C4-2B (cell line): ENCODE measurements at regions not wholly inside any gene's neighbourhood (a gene's known extent, or its start where the extent isn't known, plus 50 kb on each side); places are given as distances from the start of the nearest gene placed in this dataset.

Experiments used
- ZFX ChIP-seq: fragments of 450-650 bp; IDR thresholded peaks from 2 replicates; pipeline ENCODE4 v1.6.1; 2017
- TF ChIP-seq, protein P1 (sequence below): fragments of 450-650 bp; conservative IDR thresholded peaks from 2 replicates; pipeline ENCODE4 v1.5.1; 2017; ENCODE audit warnings: mild to moderate bottlenecking

DNA sequence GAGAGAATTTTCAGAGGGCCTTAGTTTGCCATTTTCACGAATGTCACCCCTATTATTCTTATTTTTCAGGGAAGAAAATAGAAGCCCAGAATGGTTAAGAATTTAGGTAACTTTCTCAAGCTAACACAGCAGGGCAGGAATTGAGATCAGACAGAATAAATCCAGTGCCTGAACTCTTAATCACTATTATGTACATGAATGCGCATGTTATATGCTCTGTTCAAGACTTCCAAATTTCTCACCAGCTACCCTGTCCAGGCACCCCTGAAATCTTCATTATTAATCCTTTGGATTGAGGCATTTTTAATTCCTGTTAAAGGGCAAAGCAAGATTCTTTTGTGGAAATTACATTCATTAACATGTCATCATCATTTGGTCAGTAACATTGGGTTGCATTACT, 218.4 kb downstream of the ACTR3 start:
- TF ChIP-seq, protein P1, sequence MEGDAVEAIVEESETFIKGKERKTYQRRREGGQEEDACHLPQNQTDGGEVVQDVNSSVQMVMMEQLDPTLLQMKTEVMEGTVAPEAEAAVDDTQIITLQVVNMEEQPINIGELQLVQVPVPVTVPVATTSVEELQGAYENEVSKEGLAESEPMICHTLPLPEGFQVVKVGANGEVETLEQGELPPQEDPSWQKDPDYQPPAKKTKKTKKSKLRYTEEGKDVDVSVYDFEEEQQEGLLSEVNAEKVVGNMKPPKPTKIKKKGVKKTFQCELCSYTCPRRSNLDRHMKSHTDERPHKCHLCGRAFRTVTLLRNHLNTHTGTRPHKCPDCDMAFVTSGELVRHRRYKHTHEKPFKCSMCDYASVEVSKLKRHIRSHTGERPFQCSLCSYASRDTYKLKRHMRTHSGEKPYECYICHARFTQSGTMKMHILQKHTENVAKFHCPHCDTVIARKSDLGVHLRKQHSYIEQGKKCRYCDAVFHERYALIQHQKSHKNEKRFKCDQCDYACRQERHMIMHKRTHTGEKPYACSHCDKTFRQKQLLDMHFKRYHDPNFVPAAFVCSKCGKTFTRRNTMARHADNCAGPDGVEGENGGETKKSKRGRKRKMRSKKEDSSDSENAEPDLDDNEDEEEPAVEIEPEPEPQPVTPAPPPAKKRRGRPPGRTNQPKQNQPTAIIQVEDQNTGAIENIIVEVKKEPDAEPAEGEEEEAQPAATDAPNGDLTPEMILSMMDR, result no peak
- no peak for TF ChIP-seq ZFX
